ENCODE measurements at regions not wholly inside any gene's neighbourhood (a gene's known extent, or its start where the extent isn't known, plus 50 kb on each side); places are given as distances from the start of the nearest gene placed in this dataset.

DNA sequence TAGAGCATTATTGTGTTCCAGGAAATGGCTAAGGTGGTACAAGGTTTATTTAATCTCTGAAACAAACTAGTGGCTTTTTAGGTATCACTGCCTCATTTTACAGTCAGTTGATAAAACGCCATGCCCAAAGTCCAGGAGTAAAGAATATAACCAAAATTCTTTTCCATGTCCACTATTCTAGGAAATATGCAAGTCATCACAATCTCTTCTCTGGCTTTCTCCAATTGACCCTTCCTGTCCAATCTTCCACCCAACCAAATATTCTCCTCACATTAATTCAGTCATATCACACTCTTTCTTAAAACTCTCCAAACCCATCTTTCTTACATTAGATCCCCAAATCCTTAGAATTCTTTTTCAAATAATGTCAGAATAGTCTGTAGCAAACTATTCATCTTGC, 1110.0 kb upstream of the CDH8 start:
- no peak overlapping the region for H3K27ac ChIP-seq
- no peaks in the 10 kb centered on the region for H3K36me3 ChIP-seq
- no peak for DNase-seq (ENCODE audit: low spot score)
- no peak overlapping the region for H3K4me3 ChIP-seq
- intact Hi-C loops (cut with DNase I), result no loop called here
- 80% methylated on average over 1 of the region's 1 CpG for WGBS
- no peaks in the 10 kb centered on the region for H3K27me3 ChIP-seq (replicated peaks; ENCODE audit: insufficient read depth)
- H3K4me1 ChIP-seq (replicated peaks), result no peaks in the 10 kb centered on the region
- no peaks in the 10 kb centered on the region for H3K9me3 ChIP-seq
- no peak for TF ChIP-seq POLR2AphosphoS5 (IDR thresholded peaks at IDR 0.05)
- TF ChIP-seq POLR2A (IDR thresholded peaks at IDR 0.05), result no peak
- TF ChIP-seq, protein P1, sequence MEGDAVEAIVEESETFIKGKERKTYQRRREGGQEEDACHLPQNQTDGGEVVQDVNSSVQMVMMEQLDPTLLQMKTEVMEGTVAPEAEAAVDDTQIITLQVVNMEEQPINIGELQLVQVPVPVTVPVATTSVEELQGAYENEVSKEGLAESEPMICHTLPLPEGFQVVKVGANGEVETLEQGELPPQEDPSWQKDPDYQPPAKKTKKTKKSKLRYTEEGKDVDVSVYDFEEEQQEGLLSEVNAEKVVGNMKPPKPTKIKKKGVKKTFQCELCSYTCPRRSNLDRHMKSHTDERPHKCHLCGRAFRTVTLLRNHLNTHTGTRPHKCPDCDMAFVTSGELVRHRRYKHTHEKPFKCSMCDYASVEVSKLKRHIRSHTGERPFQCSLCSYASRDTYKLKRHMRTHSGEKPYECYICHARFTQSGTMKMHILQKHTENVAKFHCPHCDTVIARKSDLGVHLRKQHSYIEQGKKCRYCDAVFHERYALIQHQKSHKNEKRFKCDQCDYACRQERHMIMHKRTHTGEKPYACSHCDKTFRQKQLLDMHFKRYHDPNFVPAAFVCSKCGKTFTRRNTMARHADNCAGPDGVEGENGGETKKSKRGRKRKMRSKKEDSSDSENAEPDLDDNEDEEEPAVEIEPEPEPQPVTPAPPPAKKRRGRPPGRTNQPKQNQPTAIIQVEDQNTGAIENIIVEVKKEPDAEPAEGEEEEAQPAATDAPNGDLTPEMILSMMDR (IDR thresholded peaks at IDR 0.05), result no peak

- intact Hi-C loops (cut with DNase I), result no loop called here
- 92% methylated on average over 1 of the region's 1 CpG for WGBS
- H3K4me1 ChIP-seq (replicated peaks), result no peaks in the 10 kb centered on the region
- no peak overlapping the region for H3K4me3 ChIP-seq
- no peaks in the 10 kb centered on the region for H3K27me3 ChIP-seq (replicated peaks; ENCODE audit: insufficient read depth)
- H3K36me3 ChIP-seq, result no peaks in the 10 kb centered on the region
- TF ChIP-seq POLR2A (IDR thresholded peaks at IDR 0.05) (no peak), POLR2AphosphoS5 (IDR thresholded peaks at IDR 0.05) (no peak)
- TF ChIP-seq, protein P1 (IDR thresholded peaks at IDR 0.05), result no peak
- H3K9me3 ChIP-seq, result no peaks in the 10 kb centered on the region
- DNase-seq (ENCODE audit: low spot score), result no peak
- no peak overlapping the region for H3K27ac ChIP-seq
These were observed 1109.2 kb upstream of the CDH8 start for GRCh38 chr16:63145411-63145810.

- Histone ChIP-seq H3K4me3 (no peak overlapping the region), H3K36me3 (no peaks in the 10 kb centered on the region), H3K27me3 (replicated peaks; ENCODE audit: insufficient read depth) (no peaks in the 10 kb centered on the region), H3K4me1 (replicated peaks) (no peaks in the 10 kb centered on the region), H3K9me3 (no peaks in the 10 kb centered on the region), H3K27ac (no peak overlapping the region)
- TF ChIP-seq POLR2AphosphoS5 (IDR thresholded peaks at IDR 0.05) (no peak), POLR2A (IDR thresholded peaks at IDR 0.05) (no peak)
- TF ChIP-seq, protein P1 (IDR thresholded peaks at IDR 0.05), result no peak
- intact Hi-C loops (cut with DNase I), result no loop called here
- WGBS, result 68% methylated on average over 2 of the region's 2 CpGs
- no peak for DNase-seq (ENCODE audit: low spot score)
These were observed 1098.8 kb upstream of the CDH8 start for GRCh38 chr16:63135069-63135468.

GRCh38 chr16:63131503-63131902, 1095.3 kb upstream of the CDH8 start:
- H3K4me3 ChIP-seq, result no peak overlapping the region
- no peaks in the 10 kb centered on the region for H3K27me3 ChIP-seq (replicated peaks; ENCODE audit: insufficient read depth)
- 66% methylated on average over 2 of the region's 2 CpGs for WGBS
- H3K4me1 ChIP-seq (replicated peaks), result no peaks in the 10 kb centered on the region
- H3K27ac ChIP-seq, result no peak overlapping the region
- no peak for TF ChIP-seq POLR2A (IDR thresholded peaks at IDR 0.05)
- no peak for TF ChIP-seq POLR2AphosphoS5 (IDR thresholded peaks at IDR 0.05)
- TF ChIP-seq, protein P1 (IDR thresholded peaks at IDR 0.05), result no peak
- no peaks in the 10 kb centered on the region for H3K9me3 ChIP-seq
- no peak for DNase-seq (ENCODE audit: low spot score)
- intact Hi-C loops (cut with DNase I), result no loop called here
- H3K36me3 ChIP-seq, result no peaks in the 10 kb centered on the region

DNA sequence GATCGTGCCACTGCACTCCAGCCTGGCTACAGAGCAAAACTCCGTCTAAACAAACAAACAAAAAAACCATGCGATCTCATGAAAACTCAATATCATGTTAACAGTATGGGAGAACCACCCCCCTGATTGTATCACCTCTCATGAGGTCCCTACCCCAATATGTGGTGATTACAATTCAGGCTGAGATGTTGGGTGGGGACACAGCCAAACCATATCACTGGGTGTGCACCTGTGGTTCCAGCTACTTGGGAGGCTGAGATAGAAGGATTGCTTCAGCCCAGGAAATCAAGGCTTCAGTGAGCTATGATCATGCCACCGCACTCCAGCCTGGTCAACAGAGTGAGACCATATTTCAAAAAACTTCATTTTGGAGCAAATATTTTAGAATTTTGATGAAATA, 1094.7 kb upstream of the CDH8 start:
- Histone ChIP-seq H3K9me3 (no peaks in the 10 kb centered on the region), H3K36me3 (no peaks in the 10 kb centered on the region), H3K27me3 (replicated peaks; ENCODE audit: insufficient read depth) (no peaks in the 10 kb centered on the region), H3K4me3 (no peak overlapping the region), H3K27ac (no peak overlapping the region), H3K4me1 (replicated peaks) (no peaks in the 10 kb centered on the region)
- WGBS, result 90% methylated on average over 4 of the region's 4 CpGs
- DNase-seq (ENCODE audit: low spot score), result no peak
- intact Hi-C loops (cut with DNase I), result no loop called here
- TF ChIP-seq POLR2A (IDR thresholded peaks at IDR 0.05), result no peak
- TF ChIP-seq, protein P1 (IDR thresholded peaks at IDR 0.05), result no peak
- TF ChIP-seq POLR2AphosphoS5 (IDR thresholded peaks at IDR 0.05), result no peak

Measured in prostate gland (tissue), 2 donors.